ENCODE measurements at regions not wholly inside any gene's neighbourhood (a gene's known extent, or its start where the extent isn't known, plus 50 kb on each side); places are given as distances from the start of the nearest gene placed in this dataset.
A peak's percentile ranks its signal among the peaks of the same experiment; 100 is the strongest.
"Not testable (repeated sequence)": the region's sequence is repeated elsewhere in the genome, so short reads cannot be mapped to it uniquely, and the experiment has no call there.

GRCh38 chr15:79154483-79155135, 64.0 kb upstream of the RASGRF1 start:
- DNase-seq, result no peak

GRCh38 chr15:79144290-79144689, 53.7 kb upstream of the RASGRF1 start:
- not testable (repeated sequence) for DNase-seq

DNA sequence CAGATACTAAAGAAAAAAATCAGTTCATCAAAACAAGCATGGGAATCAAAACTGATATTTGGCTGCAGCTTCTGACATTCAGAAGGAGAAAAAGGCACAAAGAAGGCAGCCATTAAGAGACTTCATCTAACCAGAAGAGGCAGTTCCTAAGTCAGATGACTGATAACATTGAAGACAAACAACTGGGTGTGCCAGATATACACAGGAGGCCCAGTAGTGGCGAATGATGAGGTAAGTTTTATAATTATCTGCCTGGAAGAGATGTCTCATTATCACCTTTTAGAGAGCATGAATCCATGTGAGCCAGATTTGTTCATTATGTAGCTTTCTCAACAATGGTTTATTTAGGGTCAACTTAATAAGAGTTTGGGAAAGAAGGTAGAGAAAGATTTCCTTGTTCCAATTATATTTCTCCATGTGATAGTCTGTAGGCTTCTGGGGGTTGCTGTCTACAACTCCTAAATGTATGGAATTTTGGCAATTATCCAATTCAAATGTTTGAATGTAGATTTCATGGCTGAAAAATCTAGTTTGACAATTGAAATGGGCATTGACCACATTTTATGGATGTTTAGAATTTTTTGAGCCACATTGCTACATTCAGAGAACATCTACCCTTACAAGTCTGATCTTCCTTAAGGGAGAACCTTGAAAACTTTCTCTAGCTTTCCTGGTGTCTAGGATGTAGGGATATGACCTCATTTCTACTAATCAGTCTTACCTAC, 50.4 kb upstream of the RASGRF1 start:
- peak; percentile 19 for DNase-seq

Measured in fibroblast of skin of right quadriceps (primary cell).